ENCODE measurements at regions not wholly inside any gene's neighbourhood (a gene's known extent, or its start where the extent isn't known, plus 50 kb on each side); places are given as distances from the start of the nearest gene placed in this dataset.

DNA sequence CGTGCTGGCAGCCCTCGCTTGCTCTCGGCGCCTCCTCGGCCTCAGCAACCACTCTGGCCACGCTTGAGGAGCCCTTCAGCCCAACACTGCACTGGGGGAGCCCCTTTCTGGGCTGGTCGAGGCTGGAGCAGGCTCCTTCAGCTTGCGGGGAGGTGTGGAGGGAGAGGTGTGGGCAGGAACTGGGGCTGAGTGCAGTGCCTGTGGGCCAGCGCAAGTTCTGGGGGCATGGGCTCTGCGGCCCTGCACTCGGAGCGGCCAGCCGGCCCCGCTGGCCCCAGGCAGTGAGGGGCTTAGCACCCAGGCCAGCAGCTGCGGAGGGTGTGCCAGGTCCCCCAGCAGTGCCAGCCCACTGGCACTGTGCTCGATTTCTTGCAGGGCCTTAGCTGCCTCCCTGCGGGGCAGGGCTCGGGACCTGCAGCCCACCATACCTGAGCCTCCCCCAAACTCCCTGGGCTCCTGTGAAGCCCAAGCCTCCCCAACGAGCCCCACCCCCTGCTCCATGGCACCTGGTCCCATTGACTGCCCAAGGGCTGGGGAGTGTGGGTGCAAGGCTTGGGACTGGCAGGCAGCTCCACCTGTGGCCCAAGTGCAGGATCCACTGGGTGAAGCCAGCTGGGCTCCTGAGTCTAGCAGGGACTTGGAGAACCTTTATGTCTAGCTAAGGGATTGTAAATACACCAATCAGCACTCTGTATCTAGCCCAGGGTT is 556.8 kb downstream of the GABRG1 start:
- Histone ChIP-seq H3K4me1 (ENCODE audit: control insufficient read depth in 1 of 2, insufficient read depth in 2 of 2, low read length in 2 of 2) (no peaks in the 10 kb centered on the region), H3K36me3 (ENCODE audit: control insufficient read depth in 1 of 2, insufficient read depth in 2 of 2, low read length in 2 of 2) (no peaks in the 10 kb centered on the region), H3K27me3 (ENCODE audit: low read depth, low read length) (no peaks in the 10 kb centered on the region), H3K4me3 (ENCODE audit: low read depth in 1 of 2, low read length in 2 of 2) (no peak overlapping the region), H3K9me3 (ENCODE audit: control insufficient read depth in 1 of 2, low read length in 2 of 2) (no peaks in the 10 kb centered on the region), H3K27ac (ENCODE audit: low read length) (no peak overlapping the region)

DNA sequence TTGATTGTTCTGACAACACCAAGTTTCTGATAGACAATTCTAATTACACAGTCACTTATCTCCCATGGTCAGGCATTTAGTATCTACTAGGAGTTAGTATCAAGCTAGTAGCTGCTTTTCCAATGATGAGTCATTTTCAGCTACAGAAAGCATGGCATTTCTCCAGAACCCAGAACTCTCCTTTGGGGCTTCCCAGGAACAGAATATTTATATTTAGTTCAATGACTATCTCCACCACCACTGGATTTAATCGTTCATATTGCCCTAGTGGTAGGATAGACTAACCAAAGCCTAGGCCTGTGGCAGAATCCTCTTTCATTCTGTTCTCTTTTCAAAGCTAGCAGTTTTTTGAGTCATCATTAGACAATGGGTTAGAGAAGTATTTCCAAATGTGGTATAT is 569.4 kb downstream of the GABRG1 start:
- no peaks in the 10 kb centered on the region for H3K36me3 ChIP-seq (ENCODE audit: control insufficient read depth in 1 of 2, insufficient read depth in 2 of 2, low read length in 2 of 2)

DNA sequence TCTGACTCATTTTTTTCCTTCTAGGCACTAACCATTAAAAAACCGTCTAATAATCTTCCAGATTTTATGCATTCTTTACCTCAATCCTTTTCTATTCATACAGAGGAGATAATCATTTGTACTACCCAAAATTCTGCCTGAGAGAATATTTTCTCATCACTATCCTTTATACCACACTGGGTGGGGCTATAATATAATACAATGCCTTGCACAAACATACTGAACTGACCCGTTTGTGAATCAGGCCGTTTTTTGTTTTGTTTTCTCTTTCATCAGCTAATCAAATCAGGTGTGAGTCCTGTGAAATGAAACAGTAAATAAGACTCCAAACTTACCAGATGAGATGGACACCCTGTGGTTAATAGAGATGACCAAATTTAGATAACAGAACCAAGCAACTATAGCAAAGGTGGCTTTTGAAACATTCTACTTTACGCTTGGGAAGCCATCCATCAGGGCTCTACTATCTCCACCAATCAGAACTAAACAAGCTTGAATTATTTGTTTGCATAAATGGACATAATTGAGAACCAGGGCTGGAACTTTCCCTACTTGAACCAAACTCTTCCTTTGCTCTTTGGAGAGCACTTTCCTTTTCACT is 573.0 kb downstream of the GABRG1 start:
- H3K27me3 ChIP-seq (ENCODE audit: low read depth, low read length) = no peaks in the 10 kb centered on the region
- no peaks in the 10 kb centered on the region for H3K9me3 ChIP-seq (ENCODE audit: control insufficient read depth in 1 of 2, low read length in 2 of 2)
- no peak overlapping the region for H3K27ac ChIP-seq (ENCODE audit: low read length)
- no peaks in the 10 kb centered on the region for H3K36me3 ChIP-seq (ENCODE audit: control insufficient read depth in 1 of 2, insufficient read depth in 2 of 2, low read length in 2 of 2)
- H3K4me1 ChIP-seq (ENCODE audit: control insufficient read depth in 1 of 2, insufficient read depth in 2 of 2, low read length in 2 of 2) = no peaks in the 10 kb centered on the region
- H3K4me3 ChIP-seq (ENCODE audit: low read depth in 1 of 2, low read length in 2 of 2) = no peak overlapping the region

More for the DNA sequence above, 569.4 kb downstream of the GABRG1 start:
- Histone ChIP-seq H3K27ac (ENCODE audit: low read length) (no peak overlapping the region), H3K9me3 (ENCODE audit: control insufficient read depth in 1 of 2, low read length in 2 of 2) (no peaks in the 10 kb centered on the region), H3K27me3 (ENCODE audit: low read depth, low read length) (no peaks in the 10 kb centered on the region), H3K4me3 (ENCODE audit: low read depth in 1 of 2, low read length in 2 of 2) (no peak overlapping the region), H3K4me1 (ENCODE audit: control insufficient read depth in 1 of 2, insufficient read depth in 2 of 2, low read length in 2 of 2) (no peaks in the 10 kb centered on the region)

DNA sequence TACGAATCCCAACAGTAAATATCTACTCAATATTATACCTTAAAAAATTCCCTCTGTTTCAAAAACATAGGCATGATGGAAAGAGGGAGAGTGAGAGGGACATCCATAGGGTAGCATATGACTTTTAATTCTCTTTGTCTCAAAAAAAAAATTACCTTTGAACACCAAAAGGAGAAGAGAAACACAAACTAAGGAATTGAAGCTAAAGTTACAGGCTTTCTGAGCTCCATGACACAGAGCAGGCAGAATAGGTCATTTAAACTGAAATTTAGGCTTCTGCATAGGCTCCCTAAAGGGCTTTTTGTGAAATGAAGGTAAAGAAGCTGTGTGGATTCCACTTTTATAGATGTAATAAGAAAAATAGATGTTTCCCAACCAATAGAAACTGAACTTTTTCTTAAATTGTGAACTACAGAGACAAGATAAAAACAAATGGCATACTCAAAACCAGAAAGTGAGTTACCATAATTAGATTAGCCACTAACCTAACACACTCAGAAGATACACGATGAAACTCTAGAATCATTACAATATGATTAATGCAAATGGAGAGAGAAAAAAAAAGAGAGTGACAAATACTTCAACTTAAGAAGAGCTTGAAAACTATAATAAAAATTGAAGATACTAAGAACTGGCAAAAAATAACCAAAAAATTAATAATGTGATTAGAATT is 584.6 kb downstream of the GABRG1 start:
- no peaks in the 10 kb centered on the region for H3K9me3 ChIP-seq (ENCODE audit: control insufficient read depth in 1 of 2, low read length in 2 of 2)
- no peaks in the 10 kb centered on the region for H3K36me3 ChIP-seq (ENCODE audit: control insufficient read depth in 1 of 2, insufficient read depth in 2 of 2, low read length in 2 of 2)
- H3K4me1 ChIP-seq (ENCODE audit: control insufficient read depth in 1 of 2, insufficient read depth in 2 of 2, low read length in 2 of 2) = no peaks in the 10 kb centered on the region
- H3K27ac ChIP-seq (ENCODE audit: low read length) = no peak overlapping the region
- no peak overlapping the region for H3K4me3 ChIP-seq (ENCODE audit: low read depth in 1 of 2, low read length in 2 of 2)
- no peaks in the 10 kb centered on the region for H3K27me3 ChIP-seq (ENCODE audit: low read depth, low read length)

DNA sequence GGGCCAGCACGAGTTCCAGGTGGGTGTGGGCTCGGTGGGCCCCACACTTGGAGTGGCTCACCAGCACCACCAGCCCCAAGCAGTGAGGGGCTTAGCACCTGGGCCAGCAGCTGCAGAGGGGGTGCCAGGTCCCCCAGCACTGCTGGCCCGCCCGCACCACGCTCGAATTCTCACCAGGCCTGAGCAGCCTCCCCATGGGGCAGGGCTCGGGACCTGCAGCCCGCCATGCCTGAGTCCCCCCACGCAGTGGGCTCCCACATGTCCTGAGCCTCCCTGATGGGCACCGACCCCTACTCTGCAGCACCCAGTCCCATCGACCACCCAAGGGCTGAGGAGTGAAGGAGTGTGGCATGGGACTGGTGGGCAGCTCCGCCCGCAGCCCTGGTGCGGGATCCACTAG is 593.4 kb downstream of the GABRG1 start:
- Histone ChIP-seq H3K36me3 (ENCODE audit: control insufficient read depth in 1 of 2, insufficient read depth in 2 of 2, low read length in 2 of 2) (no peaks in the 10 kb centered on the region), H3K27ac (ENCODE audit: low read length) (no peak overlapping the region), H3K27me3 (ENCODE audit: low read depth, low read length) (no peaks in the 10 kb centered on the region), H3K9me3 (ENCODE audit: control insufficient read depth in 1 of 2, low read length in 2 of 2) (peaks cover 0 to 9% of the 10 kb centered on the region in 2 donors), H3K4me3 (ENCODE audit: low read depth in 1 of 2, low read length in 2 of 2) (no peak overlapping the region), H3K4me1 (ENCODE audit: control insufficient read depth in 1 of 2, insufficient read depth in 2 of 2, low read length in 2 of 2) (no peaks in the 10 kb centered on the region)

DNA sequence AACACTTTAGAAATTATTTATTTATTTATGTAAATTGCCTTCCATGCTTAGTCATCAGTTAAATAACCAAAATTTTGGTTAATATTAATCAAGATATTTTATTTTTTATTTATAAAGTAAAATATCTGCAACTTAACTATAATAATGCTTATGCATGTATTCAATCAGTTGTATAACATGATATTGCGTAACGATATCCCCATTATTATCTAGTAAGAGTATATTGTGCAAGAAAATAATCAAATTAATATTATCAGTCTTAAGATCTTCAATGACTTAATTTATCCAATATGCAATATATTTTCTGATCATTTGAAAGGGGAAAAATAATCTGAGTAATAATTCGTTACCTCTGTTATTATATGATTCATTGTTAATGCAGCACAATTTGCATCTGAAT is 596.7 kb downstream of the GABRG1 start:
- Histone ChIP-seq H3K4me3 (ENCODE audit: low read depth in 1 of 2, low read length in 2 of 2) (no peak overlapping the region), H3K27me3 (ENCODE audit: low read depth, low read length) (no peaks in the 10 kb centered on the region), H3K4me1 (ENCODE audit: control insufficient read depth in 1 of 2, insufficient read depth in 2 of 2, low read length in 2 of 2) (no peaks in the 10 kb centered on the region), H3K36me3 (ENCODE audit: control insufficient read depth in 1 of 2, insufficient read depth in 2 of 2, low read length in 2 of 2) (no peaks in the 10 kb centered on the region), H3K27ac (ENCODE audit: low read length) (no peak overlapping the region), H3K9me3 (ENCODE audit: control insufficient read depth in 1 of 2, low read length in 2 of 2) (peaks cover 0 to 9% of the 10 kb centered on the region in 2 donors)

DNA sequence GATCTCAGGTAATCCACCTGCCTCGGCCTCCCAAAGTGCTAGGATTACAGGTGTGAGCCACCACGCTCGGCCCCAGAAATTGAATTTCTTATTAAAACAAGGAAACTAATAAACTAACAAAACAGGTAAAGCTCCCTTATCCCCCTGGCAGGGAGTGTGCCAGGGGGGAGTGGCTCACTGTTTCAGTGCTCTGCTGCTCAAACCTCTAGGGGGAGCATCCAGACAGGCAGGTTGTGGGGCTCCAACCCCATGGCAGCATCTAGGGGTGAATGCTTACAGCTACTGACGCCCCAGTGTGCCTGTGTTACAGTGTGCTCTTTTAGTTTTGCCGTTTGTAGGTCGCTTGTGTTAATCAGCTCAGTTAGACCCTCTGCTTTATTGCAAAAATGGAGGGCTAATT is 605.0 kb downstream of the GABRG1 start:
- Histone ChIP-seq H3K27ac (ENCODE audit: low read length) (no peak overlapping the region), H3K27me3 (ENCODE audit: low read depth, low read length) (no peaks in the 10 kb centered on the region), H3K4me3 (ENCODE audit: low read depth in 1 of 2, low read length in 2 of 2) (no peak overlapping the region), H3K9me3 (ENCODE audit: control insufficient read depth in 1 of 2, low read length in 2 of 2) (no peaks in the 10 kb centered on the region), H3K4me1 (ENCODE audit: control insufficient read depth in 1 of 2, insufficient read depth in 2 of 2, low read length in 2 of 2) (no peaks in the 10 kb centered on the region), H3K36me3 (ENCODE audit: control insufficient read depth in 1 of 2, insufficient read depth in 2 of 2, low read length in 2 of 2) (no peaks in the 10 kb centered on the region)

DNA sequence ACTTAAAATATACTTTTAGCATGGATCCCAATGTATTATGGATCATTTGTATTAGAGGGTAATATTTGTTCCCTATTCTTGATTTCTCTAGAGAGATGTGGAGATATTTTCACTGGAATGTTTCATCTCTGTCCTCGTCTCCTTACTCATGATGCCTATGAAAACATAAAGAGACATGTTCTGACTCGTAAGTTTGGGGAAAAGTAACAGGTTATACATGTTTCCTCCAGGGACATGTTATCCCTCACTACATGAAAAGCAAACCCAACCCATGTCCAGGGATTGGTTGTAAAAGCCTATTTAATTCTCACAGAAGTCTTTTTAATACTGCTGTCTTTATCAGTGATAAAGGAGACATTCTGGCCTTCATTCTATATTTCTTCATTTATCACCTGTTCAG is 621.4 kb downstream of the GABRG1 start:
- no peaks in the 10 kb centered on the region for H3K4me1 ChIP-seq (ENCODE audit: control insufficient read depth in 1 of 2, insufficient read depth in 2 of 2, low read length in 2 of 2)
- no peak overlapping the region for H3K27ac ChIP-seq (ENCODE audit: low read length)
- no peak overlapping the region for H3K4me3 ChIP-seq (ENCODE audit: low read depth in 1 of 2, low read length in 2 of 2)
- no peaks in the 10 kb centered on the region for H3K27me3 ChIP-seq (ENCODE audit: low read depth, low read length)
- no peaks in the 10 kb centered on the region for H3K9me3 ChIP-seq (ENCODE audit: control insufficient read depth in 1 of 2, low read length in 2 of 2)
- H3K36me3 ChIP-seq (ENCODE audit: control insufficient read depth in 1 of 2, insufficient read depth in 2 of 2, low read length in 2 of 2) = no peaks in the 10 kb centered on the region

DNA sequence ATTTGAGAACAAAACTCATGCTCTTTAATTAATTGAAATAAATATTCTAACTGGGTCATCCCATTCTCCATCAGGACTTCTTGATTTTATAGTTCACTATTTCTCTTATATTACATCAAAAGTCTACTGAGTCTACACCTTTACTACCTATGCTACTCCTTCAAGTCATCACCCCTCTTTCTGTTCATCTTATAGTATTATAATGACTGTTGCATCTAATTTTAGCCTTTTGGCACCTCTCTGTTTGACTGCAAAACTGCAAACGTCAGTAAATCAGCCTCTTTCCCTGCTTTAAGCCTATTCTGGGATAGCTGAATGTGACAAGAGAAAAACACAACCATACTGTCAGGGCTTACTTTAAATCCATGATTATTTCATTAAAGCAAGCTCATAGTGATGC is 639.1 kb downstream of the GABRG1 start:
- Histone ChIP-seq H3K9me3 (ENCODE audit: control insufficient read depth in 1 of 2, low read length in 2 of 2) (no peaks in the 10 kb centered on the region), H3K27ac (ENCODE audit: low read length) (no peak overlapping the region), H3K4me3 (ENCODE audit: low read depth in 1 of 2, low read length in 2 of 2) (no peak overlapping the region), H3K36me3 (ENCODE audit: control insufficient read depth in 1 of 2, insufficient read depth in 2 of 2, low read length in 2 of 2) (no peaks in the 10 kb centered on the region), H3K4me1 (ENCODE audit: control insufficient read depth in 1 of 2, insufficient read depth in 2 of 2, low read length in 2 of 2) (no peaks in the 10 kb centered on the region), H3K27me3 (ENCODE audit: low read depth, low read length) (no peaks in the 10 kb centered on the region)

DNA sequence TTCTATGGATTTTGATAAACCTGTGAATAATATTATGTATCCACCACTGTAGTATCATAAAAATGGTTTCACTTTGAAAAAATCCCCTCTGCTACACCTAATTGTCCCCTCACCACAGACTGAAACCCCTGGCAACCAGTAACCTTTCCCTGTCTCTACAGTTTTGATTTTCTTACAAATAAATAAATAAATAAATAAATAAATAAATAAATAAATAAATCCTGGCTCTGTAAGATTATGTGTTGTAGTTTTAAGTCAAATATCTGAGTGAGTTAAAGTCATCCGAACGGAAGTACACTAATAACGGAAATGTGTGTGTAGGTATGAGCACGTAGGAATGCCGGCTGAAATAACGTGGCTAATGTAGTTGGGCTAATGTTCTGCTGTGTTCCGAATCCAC is 641.5 kb downstream of the GABRG1 start:
- H3K4me1 ChIP-seq (ENCODE audit: control insufficient read depth in 1 of 2, insufficient read depth in 2 of 2, low read length in 2 of 2) = no peaks in the 10 kb centered on the region
- no peaks in the 10 kb centered on the region for H3K36me3 ChIP-seq (ENCODE audit: control insufficient read depth in 1 of 2, insufficient read depth in 2 of 2, low read length in 2 of 2)
- H3K4me3 ChIP-seq (ENCODE audit: low read depth in 1 of 2, low read length in 2 of 2) = no peak overlapping the region
- H3K9me3 ChIP-seq (ENCODE audit: control insufficient read depth in 1 of 2, low read length in 2 of 2) = peaks cover 0 to 5% of the 10 kb centered on the region in 2 donors
- no peak overlapping the region for H3K27ac ChIP-seq (ENCODE audit: low read length)
- H3K27me3 ChIP-seq (ENCODE audit: low read depth, low read length) = no peaks in the 10 kb centered on the region

DNA sequence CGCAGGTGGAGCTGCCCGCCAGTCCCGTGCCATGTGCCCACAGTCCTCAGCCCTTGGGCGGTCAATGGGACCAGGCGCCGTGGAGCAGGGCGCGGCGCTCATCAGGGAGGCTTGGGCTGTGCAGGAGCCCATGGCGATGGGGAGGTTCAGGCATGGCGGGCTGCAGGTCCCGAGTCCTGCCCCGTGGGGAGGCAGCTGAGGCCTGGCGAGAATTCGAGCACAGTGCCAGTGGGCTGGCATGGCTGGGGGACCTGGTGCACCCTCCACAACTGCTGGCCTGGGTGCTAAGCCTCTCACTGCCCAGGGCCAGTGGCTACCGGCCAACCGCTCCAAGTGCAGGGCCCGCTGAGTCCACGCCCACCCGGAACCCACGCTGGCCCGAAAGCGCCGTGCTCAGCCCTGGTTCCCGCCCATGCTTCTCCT is 646.5 kb downstream of the GABRG1 start:
- no peak overlapping the region for H3K27ac ChIP-seq (ENCODE audit: low read length)
- H3K27me3 ChIP-seq (ENCODE audit: low read depth, low read length) = no peaks in the 10 kb centered on the region
- H3K36me3 ChIP-seq (ENCODE audit: control insufficient read depth in 1 of 2, insufficient read depth in 2 of 2, low read length in 2 of 2) = no peaks in the 10 kb centered on the region
- H3K4me1 ChIP-seq (ENCODE audit: control insufficient read depth in 1 of 2, insufficient read depth in 2 of 2, low read length in 2 of 2) = no peaks in the 10 kb centered on the region
- no peak overlapping the region for H3K4me3 ChIP-seq (ENCODE audit: low read depth in 1 of 2, low read length in 2 of 2)
- H3K9me3 ChIP-seq (ENCODE audit: control insufficient read depth in 1 of 2, low read length in 2 of 2) = peaks cover 0 to 8% of the 10 kb centered on the region in 2 donors
